NOMO-1 treated with dmso at 0.1 percent for 144 hours (cell line): ENCODE measurements at regions not wholly inside any gene's neighbourhood (a gene's known extent, or its start where the extent isn't known, plus 50 kb on each side); places are given as distances from the start of the nearest gene placed in this dataset.

Experiments used
- DNase-seq: peaks from one replicate; lab custom pipeline; 2025; ENCODE audit not compliant: unreplicated experiment; lab: John Stamatoyannopoulos, UW

DNA sequence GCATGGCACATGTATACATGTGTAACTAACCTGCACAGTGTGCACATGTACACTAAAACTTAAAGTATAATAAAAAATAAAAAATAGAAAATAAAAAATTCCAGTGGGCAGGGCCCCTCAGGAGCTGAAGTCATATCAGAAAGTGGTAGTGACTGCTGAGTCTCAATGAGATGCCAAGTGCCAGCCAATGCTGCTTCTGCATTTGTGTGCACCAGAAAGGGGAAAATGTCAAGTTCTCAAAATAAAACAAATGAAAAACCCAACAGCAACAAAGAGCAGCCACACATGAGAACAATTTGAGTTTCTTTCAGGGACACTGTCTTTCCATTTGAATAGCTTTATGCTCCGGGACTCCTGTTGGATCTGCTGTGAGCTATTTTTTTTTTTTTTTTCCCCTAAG lies 117.2 kb upstream of the CCDC112 start:
- no peak for DNase-seq

DNA sequence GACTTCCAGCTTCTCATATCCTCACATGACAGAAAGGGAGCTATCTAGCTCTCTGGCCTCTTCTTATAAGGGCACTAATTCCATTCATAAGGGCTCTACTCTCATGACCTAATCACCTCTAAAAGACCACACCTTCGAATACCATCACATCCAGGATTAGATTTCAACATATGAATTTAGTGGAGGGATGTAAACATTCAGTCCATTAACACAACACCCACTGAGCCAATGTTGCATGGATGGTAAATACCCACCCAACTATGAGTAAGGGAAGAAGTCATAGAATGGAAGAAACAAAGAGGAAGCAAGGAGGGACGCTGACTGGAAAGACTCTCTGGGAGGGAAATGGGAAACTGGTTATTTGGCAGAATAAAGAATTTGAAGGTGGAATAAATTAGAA lies 112.6 kb upstream of the CCDC112 start:
- DNase-seq: no peak

DNA sequence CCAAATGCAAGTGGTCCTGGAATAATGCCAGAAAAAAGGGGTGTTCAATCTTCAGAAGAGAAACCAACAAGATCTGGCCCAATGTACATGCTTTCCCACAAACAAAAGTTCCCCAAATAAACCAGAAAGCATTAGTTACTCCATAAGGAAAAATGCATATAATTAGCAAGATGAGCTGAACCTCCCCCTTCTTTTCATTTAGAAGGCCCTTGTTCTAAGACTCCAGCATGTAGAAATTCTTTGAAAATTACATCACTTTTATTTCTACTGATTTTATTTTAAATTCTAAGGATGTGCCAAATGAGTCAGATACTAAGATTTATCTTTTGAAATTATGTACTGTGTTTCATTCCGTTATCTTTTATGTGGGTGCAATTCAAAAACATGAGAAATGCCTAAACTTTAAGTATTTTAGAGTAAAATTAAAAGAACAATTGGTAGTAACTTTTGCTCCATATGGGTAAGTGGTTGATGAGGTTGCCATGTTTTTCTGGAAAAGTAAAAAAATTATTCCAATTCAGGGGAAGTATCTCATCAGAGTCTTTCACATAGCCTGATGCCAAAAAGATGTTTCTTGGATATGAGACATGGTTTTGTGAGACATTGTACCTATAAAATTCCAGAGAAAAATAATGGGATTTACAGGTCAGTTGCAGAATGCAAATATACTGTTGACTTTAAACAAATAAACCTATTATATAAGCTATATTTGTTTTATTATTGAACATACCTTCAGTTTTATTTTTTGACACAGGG lies 106.5 kb upstream of the CCDC112 start:
- DNase-seq: no peak

DNA sequence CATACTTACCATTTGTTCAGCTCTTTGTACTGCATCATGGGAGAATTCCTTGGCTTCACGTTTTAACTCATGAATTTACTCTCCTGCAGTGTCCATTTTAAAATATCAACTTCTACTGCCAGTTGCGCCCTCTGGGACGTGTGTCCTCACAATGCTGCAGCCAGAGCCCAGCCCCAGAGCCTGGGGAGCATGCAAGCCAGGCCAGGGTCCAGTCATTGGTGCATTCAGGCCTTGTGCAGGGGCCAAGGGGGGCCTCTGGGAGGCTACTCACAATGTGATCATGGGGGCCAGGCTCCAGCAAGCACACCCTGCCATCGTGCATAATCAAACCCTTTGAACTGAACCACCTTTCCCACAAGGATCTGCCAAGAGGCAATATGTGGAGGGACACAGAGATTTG lies 105.6 kb upstream of the CCDC112 start:
- no peak for DNase-seq

DNA sequence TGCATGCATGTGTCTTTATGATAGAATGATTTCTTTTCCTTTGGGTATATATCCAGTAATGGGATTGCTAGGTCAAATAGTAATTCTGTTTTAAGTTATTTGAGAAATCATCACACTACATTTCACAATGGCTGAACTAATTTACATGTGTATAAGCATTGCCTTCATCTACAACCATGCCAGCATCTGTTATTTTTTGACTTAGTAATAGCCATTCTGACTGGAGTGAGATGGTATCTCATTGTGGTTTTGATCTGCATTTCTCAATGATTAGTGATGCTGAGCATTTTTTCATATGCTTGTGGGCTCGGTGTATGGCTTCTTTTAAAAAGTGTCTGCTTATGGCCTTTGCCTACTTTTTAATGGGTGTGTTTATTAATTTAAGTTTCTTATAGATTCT lies 102.3 kb upstream of the CCDC112 start:
- no peak for DNase-seq

DNA sequence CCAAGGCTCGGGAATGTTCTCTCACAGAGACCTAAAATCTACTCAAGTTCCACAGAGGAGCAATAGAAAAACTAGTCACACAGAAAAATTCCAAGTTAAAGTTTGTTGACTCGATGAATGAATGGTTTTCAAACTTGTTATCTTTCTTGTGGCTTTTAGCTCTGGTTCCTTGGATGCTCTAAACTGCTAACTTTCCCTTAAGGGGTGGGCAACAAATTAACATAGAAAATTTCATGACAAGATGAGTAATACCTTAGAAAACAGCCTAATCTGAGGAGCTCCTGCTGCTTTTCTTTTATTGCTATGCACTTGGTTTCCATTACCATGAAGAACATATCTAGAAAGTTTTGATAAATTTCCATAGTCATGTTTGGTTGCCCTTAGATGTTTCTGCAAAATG lies 100.2 kb upstream of the CCDC112 start:
- DNase-seq: no peak

DNA sequence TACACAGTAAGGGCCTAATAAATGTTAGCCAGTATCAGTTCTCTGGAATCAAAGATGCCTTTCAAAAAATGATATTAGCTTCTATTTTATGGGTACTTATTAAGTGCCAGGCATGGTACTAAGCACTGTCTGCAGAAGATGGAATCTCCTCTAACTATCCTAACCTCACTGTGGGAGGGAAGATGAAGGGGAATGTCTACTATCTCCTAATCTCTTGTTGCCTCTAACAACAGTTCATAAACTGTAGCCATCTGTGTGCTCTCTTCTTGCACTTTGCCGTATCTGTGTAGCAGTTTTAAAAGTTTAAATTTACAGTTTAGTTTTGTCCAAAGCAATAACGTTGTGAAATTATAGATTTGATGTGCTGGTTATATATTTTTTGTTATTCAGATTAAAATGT lies 99.6 kb upstream of the CCDC112 start:
- DNase-seq: no peak

DNA sequence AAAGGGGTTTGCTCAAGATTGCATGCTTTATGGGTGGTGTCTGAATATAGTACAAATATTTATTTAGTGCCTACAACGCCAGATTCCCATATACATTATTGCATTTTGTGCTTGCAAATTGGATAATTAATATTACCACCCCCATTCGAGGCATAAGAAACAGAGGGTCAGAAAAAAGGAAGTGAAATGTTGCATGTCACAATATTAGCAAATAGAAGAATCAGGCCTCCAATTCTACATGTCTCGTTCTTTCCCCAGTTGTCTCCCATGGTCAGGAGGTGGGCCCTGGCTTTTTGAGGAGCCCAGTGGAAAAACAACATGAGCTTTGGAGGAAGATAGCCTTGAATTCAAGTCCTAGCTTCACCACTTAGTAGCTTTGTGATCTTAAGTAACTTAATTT lies 98.1 kb upstream of the CCDC112 start:
- no peak for DNase-seq

DNA sequence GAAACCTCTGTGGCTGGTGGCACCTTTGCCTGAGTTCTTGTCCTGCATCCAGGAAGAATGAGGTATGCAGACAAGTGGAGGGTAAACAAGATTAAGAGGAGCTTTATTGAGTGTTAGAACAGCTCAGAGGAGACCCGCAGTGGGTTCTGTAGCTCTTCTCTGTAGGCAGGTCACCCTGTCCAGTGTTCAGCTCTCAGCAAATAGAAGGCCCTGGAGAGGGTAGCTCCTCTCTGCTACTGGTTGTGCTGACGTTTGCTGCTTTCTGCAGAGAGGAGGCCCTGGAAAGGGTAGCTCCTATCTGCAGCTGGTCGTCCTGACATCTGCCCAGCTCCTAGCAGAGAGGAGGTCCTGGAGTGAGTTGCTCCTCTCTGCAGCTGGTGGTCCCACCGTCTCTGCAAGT lies 96.8 kb upstream of the CCDC112 start:
- DNase-seq: no peak

DNA sequence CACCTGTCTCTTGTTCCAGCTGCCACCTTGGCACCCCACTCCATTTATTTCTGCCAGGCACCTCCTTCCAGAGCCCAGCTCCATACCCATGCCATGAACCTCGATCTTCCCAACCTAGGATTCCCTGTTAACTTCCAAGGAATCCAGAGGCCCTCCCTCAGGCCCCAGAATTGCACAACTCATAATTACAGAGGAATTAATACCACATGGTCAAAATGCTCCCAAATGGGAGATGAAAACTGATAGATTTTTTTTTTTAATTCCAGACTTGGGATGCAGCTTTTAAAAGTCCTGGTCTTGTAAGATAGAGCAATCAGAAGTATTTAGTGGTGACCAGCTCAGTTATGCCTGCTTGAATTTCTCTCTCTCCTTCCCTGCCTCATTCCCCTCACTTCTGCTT lies 96.2 kb upstream of the CCDC112 start:
- DNase-seq: no peak

DNA sequence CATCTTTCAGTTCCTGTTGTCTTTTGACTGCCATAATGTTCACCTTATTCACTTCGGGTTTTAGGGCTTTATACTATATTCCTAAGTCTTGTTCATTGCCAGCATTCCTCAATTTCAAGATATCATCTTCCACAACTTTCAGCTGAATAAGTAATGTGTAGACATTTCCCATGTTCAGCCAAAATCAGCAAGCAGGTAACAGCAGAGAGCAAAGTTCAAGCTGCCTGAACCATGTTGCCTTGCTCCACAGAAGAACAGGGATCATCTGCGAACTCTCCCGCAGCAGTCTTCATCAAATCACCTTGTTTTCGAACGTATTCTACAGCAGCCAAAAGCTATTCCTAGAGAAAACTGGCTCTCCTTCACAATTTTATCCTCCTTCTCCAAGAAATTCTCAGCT lies 95.3 kb upstream of the CCDC112 start:
- DNase-seq: no peak

DNA sequence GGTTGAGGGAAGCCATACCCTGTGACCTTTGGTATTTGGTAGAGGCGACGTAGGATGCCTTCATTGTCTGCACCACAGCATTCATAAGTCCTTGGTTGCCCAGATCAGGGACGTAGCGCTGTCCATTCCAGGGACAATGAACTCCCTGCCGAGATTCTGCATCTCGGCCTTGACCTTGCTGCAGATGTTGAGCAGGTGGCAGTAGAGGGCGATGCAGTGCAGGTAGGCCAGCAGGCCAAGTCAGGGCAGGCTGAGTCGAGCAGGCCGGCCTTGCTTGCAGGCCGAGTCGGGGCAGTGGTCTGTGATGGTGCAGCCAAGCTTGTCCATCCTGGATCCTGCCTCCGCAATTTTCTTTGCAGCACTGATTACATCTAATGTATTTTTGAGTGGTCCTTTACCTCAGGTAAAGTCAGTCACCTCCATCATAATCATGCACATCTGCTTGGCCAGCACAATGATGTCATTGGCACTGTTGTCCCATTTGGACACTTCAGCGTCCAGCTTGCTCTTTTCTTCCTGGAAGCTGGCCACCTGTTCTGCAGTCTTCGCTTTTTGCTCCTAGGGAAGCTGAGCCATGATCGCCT lies 93.4 kb upstream of the CCDC112 start:
- no peak for DNase-seq

DNA sequence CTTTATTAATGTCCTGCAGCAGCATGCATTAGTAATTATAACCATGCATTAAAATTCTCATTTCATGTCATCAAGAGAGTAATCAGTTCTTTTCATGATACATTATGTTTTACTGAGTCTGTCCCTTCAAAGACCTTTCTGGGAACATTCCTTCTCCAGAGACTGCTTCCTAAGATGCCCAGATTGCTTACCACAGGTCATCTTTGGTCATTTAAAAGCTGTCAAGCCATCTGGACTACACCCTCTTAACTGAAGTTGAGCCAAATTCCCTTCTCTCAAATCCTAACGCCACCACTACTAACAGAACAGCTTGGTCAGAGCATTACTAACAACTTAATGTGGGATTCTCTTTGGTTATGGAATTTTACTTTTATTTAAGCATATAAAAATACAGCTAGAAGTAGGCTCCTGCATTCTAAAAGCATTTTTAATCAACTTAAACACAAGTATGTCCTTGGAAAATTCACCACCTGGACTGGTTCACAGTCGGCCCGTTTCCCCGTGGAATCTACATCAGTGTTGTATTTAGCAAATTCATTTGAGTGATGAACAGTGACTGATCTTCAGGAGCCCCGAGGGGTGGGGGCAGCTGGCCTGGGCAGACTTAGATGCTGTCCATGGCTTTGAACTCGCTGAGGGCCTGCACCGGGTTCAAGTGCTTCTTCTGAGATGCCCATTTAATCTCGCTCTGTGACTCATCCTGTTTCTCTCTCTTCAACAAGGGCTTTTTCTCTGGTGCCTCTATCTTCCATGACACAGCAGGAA lies 92.8 kb upstream of the CCDC112 start:
- DNase-seq: no peak

DNA sequence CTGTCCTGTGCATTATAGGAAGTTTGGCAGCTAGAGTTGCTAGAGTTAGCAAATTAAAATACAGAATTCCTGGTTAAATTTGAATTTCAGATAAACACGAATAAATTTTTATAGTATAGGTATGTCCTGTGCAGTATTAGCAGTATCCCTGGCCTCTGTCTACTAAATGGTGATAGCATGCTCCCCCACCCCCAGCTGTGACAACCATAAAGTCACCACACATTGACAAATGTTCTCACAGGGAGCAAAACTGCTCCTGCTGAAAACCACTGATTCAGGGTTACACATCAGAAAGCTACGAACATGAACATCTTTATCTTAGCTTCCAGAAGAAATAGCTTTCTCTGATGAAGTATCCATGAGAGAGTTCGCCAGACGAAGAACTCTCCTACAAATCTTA lies 91.8 kb upstream of the CCDC112 start:
- no peak for DNase-seq

DNA sequence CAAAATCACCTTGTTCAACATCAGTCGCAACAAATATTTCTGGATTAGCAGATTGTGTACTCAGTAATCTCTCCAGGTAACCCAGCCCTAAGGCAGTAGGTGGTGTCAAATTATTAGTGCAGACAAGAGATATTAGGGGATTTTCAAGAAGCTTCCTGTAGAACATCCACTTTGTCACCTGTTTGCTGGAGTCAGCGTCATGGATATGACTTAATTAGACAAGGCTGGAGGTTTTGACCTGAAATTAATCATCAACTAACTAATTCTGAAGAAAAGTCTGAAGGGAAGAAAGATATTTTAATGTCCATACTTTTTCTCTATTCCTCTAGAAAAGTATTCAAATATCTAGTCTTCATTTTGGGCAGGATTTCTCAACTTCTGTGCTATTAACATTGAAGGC lies 91.4 kb upstream of the CCDC112 start:
- no peak for DNase-seq

DNA sequence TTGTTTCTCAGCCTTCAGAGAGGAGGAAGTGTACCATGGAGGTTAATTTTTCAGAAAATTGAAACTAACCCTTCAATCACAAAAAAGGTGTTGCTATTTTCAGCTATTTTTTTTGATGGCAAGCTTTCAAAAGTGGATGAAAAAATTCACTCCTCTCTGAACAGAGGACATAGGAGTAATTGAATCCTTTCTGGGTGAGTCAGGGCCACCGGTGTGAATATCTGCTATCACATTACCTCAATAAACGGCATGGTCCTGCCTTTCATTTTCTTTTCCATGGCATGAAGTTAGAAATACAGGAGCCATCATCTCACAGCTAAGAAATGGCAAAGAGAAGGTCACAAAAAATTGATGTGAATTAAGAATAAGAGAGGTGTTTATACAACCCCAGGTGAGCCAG lies 90.2 kb upstream of the CCDC112 start:
- no peak for DNase-seq

DNA sequence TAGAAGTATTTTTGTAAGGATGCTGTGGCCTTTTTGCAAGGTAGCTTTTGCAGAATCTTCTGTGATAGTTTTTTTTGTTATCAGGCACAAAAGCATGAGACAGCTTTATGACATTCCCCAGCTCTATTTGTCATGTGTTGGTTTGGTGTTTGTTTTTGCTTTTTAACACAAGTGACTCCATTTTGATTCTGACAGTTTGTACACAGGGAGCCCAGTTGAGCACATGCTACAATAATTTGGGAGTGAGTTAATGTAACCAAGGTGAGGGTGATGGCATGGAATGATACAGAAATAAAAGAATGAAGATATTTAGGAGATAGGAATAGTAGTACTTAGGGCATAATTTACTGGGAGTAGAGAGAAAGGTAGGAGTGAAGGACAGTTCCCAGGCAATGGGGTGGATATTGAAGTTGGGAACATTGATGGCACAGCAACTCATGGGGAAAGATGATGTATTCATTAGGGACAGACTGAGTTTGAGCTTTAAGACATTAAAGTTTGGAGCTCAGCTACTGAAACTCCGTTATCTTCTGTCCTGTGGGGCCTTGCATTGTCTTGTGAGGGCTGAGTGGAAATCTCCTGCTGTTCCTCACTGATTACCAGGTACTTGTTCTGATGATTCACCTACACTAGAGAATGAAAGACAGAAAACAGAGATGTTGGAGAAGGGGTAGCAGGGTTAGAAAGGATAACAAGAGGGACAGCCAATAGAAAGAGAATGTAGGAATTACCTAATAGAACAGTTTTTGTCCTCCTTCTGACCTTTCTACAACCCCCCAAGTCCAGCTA lies 88.3 kb upstream of the CCDC112 start:
- DNase-seq: no peak

DNA sequence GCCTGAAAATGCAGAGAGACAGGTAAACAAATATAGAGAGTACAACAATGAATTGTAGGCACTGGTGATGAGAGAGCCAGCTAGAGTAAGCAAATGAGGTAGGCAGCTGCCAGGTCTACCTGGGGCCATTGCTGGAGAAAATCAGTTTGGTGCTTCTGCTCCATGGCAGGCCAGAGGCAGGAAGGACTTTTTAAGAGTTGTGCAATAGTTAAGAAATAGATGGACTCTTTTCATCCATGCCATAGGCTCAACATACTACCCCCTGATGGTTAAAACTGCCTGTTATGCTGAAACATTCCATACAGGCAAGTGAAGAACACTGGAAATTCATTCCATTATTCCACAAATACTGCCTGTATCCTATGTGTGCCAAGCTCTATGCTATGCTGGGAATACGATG lies 86.5 kb upstream of the CCDC112 start:
- no peak for DNase-seq

DNA sequence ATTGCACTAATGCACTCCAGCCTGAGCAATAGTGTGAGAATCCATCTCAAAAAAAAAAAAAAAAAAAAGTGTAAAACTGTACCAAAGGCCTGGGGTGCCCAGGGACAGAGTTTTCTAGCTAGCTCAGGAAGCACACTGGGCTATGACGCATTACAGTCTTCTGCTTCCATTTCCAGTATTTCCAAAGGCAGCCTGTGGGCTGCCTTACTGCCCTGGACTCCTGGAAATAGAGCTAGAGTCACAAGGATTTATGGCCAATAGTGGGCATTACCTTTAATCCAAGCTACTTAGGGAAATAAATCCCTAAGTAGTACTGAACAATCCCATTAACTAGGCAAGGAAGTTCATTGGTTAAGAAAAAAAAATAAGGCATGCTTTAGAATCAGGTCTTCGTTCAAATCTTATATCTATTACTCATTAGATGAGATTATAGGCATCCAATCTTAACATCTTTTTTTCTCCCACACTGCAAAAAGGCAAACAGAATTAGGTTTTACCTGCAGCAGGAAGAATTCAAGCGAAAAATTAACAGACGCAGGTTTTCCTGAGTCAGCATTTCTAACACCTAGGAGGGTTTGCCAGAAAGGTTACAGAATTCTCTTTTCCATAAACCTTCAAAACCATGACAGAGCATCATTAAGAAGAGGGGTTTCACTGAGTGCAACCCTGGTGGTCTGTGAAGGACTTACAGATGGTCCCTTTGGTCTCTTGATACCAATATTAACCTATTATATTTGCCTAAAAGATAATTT lies 85.6 kb upstream of the CCDC112 start:
- DNase-seq: no peak

DNA sequence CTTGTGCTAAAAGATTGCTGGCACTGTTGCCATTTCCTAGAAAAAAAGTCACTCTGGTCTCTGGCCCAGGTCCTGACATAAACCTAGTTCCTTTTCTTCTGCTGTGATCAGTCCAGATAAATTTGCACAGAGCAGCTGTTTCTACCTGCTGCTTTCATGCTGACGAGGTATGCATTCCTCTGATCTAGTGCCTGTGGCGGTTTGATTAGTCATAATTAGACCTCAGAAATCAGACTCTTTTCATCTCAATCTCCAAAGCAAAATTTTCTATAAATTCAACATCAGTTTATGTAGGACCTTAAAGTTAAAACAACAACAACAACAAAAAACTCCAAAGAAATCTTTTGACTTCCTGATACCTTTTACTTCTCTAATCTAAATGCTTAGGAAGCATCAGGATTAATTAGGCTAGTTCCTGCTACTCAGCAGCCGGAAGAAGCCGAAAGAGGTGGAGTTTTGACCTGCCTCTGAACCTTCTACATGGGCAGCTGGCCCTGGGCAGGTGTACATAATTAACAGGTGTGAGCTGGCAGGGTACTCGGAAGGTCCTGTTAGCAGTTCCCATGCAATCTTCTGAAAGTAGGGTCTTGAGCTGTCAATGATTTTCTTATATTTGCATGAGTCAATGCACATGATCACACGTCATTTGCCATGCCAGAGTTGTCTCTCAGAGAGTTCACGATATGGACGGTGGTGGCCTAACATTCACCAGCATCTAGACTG lies 83.3 kb upstream of the CCDC112 start:
- DNase-seq: no peak
